ENCODE measurements at regions not wholly inside any gene's neighbourhood (a gene's known extent, or its start where the extent isn't known, plus 50 kb on each side); places are given as distances from the start of the nearest gene placed in this dataset.

GRCh38 chr4:36665985-36666527 is 384.6 kb downstream of the DTHD1 start:
- Mint-ChIP-seq H3K4me3 (no peak overlapping the region), H3K27me3 (ENCODE audit: low read depth, poor library complexity) (no peaks in the 10 kb centered on the region), H3K27ac (no peak overlapping the region), H3K36me3 (ENCODE audit: low read depth) (no peaks in the 10 kb centered on the region), H3K9me3 (no peaks in the 10 kb centered on the region), H3K4me1 (no peaks in the 10 kb centered on the region)
- TF ChIP-seq CTCF (IDR thresholded peaks at IDR 0.05), result no peak
- no peak for DNase-seq

DNA sequence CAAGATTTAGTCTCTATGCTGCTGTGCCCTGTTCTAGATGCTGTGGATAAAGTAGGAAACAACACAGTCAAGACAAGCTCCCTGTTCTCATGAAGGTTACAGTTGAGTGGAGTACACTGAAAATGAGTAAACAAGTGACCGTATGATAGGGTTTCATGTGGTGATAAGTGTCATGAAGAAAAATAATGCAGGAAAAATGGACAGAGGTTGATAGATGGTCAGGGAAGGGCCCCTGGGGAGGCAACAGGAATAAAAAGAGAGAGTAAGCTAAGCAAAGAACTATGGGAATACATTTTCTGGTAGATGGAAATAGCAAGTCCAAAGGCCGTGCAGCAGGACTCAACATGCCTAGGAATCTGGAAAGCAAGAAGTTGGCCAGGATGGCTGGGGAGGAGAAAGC is 394.0 kb downstream of the DTHD1 start:
- no peak for TF ChIP-seq CTCF (IDR thresholded peaks at IDR 0.05)
- Mint-ChIP-seq H3K27ac (no peak overlapping the region), H3K4me1 (no peaks in the 10 kb centered on the region), H3K9me3 (no peaks in the 10 kb centered on the region), H3K36me3 (ENCODE audit: low read depth) (no peaks in the 10 kb centered on the region), H3K27me3 (ENCODE audit: low read depth, poor library complexity) (no peaks in the 10 kb centered on the region), H3K4me3 (no peak overlapping the region)
- DNase-seq, result no peak

- H3K4me3 Mint-ChIP-seq, result no peak overlapping the region
- no peak for DNase-seq
- no peaks in the 10 kb centered on the region for H3K36me3 Mint-ChIP-seq (ENCODE audit: low read depth)
- no peaks in the 10 kb centered on the region for H3K4me1 Mint-ChIP-seq
- H3K27ac Mint-ChIP-seq, result no peak overlapping the region
- H3K27me3 Mint-ChIP-seq (ENCODE audit: low read depth, poor library complexity), result no peaks in the 10 kb centered on the region
- H3K9me3 Mint-ChIP-seq, result no peaks in the 10 kb centered on the region
- TF ChIP-seq CTCF (IDR thresholded peaks at IDR 0.05), result no peak
Observed at GRCh38 chr4:36676139-36677050, 395.0 kb downstream of the DTHD1 start.

- Mint-ChIP-seq H3K4me3 (no peak overlapping the region), H3K36me3 (ENCODE audit: low read depth) (no peaks in the 10 kb centered on the region), H3K9me3 (no peaks in the 10 kb centered on the region), H3K4me1 (no peaks in the 10 kb centered on the region), H3K27ac (no peak overlapping the region), H3K27me3 (ENCODE audit: low read depth, poor library complexity) (no peaks in the 10 kb centered on the region)
- DNase-seq, result no peak
- no peak for TF ChIP-seq CTCF (IDR thresholded peaks at IDR 0.05)
Observed at GRCh38 chr4:36677112-36677511, 395.7 kb downstream of the DTHD1 start.

DNA sequence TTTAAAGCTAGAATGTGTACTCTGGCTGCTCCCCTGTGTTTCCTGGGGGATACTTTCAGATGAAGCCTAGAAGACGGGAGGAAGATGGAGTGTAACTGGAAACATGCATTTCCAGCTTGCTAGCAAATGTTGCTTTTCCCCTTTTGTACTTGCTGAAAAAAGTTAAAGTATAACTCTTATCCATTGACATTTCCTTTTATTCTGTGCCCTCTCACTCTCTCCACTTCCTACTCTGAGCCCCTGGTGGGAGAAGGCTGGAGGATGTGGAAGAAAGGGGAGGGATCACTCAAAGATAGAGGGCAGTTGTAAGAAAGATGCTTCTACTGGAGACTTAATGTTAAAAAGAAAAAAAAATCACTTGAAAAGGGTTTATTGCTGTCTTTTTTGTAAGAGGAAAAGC is 396.5 kb downstream of the DTHD1 start:
- H3K36me3 Mint-ChIP-seq (ENCODE audit: low read depth), result no peaks in the 10 kb centered on the region
- no peak for TF ChIP-seq CTCF (IDR thresholded peaks at IDR 0.05)
- H3K27ac Mint-ChIP-seq, result no peak overlapping the region
- no peak overlapping the region for H3K4me3 Mint-ChIP-seq
- no peaks in the 10 kb centered on the region for H3K4me1 Mint-ChIP-seq
- H3K27me3 Mint-ChIP-seq (ENCODE audit: low read depth, poor library complexity), result no peaks in the 10 kb centered on the region
- DNase-seq, result no peak
- H3K9me3 Mint-ChIP-seq, result no peaks in the 10 kb centered on the region

GRCh38 chr4:36687681-36688080 is 406.3 kb downstream of the DTHD1 start:
- H3K9me3 Mint-ChIP-seq, result peaks cover 25% of the 10 kb centered on the region

More at GRCh38 chr4:36687681-36688080, 406.3 kb downstream of the DTHD1 start:
- no peak for TF ChIP-seq CTCF (IDR thresholded peaks at IDR 0.05)
- no peaks in the 10 kb centered on the region for H3K27me3 Mint-ChIP-seq (ENCODE audit: low read depth, poor library complexity)
- H3K4me1 Mint-ChIP-seq, result no peaks in the 10 kb centered on the region
- H3K4me3 Mint-ChIP-seq, result no peak overlapping the region
- no peak overlapping the region for H3K27ac Mint-ChIP-seq
- DNase-seq, result no peak
- H3K36me3 Mint-ChIP-seq (ENCODE audit: low read depth), result no peaks in the 10 kb centered on the region
